ENCODE measurements at regions not wholly inside any gene's neighbourhood (a gene's known extent, or its start where the extent isn't known, plus 50 kb on each side); places are given as distances from the start of the nearest gene placed in this dataset.

DNA sequence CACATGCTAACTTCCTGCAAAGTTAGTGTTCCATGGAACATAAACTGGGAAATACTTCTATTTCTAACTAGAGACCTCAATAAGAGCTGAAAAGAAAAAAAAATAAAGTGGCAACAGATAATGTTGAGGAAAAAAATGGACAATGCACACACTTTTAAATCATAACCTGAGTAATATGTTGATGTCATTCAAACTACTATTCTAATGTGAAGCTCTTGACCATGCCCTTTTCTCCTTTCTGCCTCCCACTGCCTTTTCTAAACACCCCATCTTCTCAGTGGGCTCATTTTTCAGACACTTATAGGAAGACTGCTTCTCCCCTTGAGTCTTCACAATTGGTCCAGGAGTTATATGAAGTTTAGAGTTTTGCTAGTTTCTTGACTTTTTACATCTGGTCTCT lies 280.9 kb upstream of the NT5C1B start:
- DNase-seq (ENCODE audit: low spot score): no peak
- no peak overlapping the region for H3K4me2 ChIP-seq (ENCODE audit: low read depth, low read length)
- 0 out of 2 replicates have a peak, but pooled peaks cover 7% of the 10 kb centered on the region for H3K4me1 ChIP-seq (ENCODE audit: insufficient read depth, low read length)
- no peak for ATAC-seq
- ChIA-PET POLR2A (no interaction called here), CTCF (ENCODE audit: low intra/inter-chr PET ratio, low total read pairs) (no interaction called here)
- peaks cover 3% of the 10 kb centered on the region; the same call in 1 of the 2 replicates for H3K9me3 ChIP-seq (ENCODE audit: low read length)
- no peak overlapping the region for H3K27ac ChIP-seq (ENCODE audit: extremely low read length, insufficient read depth, low read length)
- FAIRE-seq: no peak
- H3K9ac ChIP-seq (ENCODE audit: insufficient read depth, low read depth, low read length): no peak overlapping the region
- no peaks in the 10 kb centered on the region for H3K36me3 ChIP-seq (replicated peaks in 1 of 2; ENCODE audit: control insufficient read depth in 1 of 2, insufficient read depth in 2 of 2, low read length in 2 of 2)
- intact Hi-C loops (cut with micrococcal nuclease; ENCODE audit: unreplicated experiment): no loop called here
- TF ChIP-seq ZSCAN30 (CRISPR knock-in tag; IDR thresholded peaks at IDR 0.05): no peak
- no peak for TF ChIP-seq MED8 (CRISPR knock-in tag; IDR thresholded peaks at IDR 0.05; ENCODE audit: insufficient replicate concordance)
- no peak for TF ChIP-seq ZNF792 (CRISPR knock-in tag; IDR thresholded peaks at IDR 0.05)
- in situ Hi-C loops (cut with HindIII; ENCODE audit: extremely low pct_ligation_motif_present, low pct_unique_long_range_greater_than_20kb): no loop called here
- no peak overlapping the region for H2AFZ ChIP-seq (ENCODE audit: low read length)
- H3K4me3 ChIP-seq (replicated peaks in 1 of 3; ENCODE audit: insufficient read depth in 1 of 3, low read depth in 2 of 3, low read length in 3 of 3): no peak overlapping the region
- H4K20me1 ChIP-seq (ENCODE audit: insufficient read depth, low read length): no peaks in the 10 kb centered on the region
- no peaks in the 10 kb centered on the region for H3K27me3 ChIP-seq (ENCODE audit: control insufficient read depth in 1 of 2, insufficient read depth in 2 of 2, low read length in 2 of 2)
- no TSS peak for BruUV-seq (replicated peaks)
- no peaks in the 10 kb centered on the region for H3K79me2 ChIP-seq (ENCODE audit: insufficient read depth, low read length)

- BruUV-seq (replicated peaks): no TSS peak
- FAIRE-seq (no peak), ATAC-seq (no peak), DNase-seq (ENCODE audit: low spot score) (no peak)
- Histone ChIP-seq H3K9me3 (ENCODE audit: low read length) (peaks cover 3% of the 10 kb centered on the region; the same call in 1 of the 2 replicates), H3K9ac (ENCODE audit: insufficient read depth, low read depth, low read length) (no peak overlapping the region), H3K27me3 (ENCODE audit: control insufficient read depth in 1 of 2, insufficient read depth in 2 of 2, low read length in 2 of 2) (no peaks in the 10 kb centered on the region), H3K4me1 (ENCODE audit: insufficient read depth, low read length) (0 out of 2 replicates have a peak, but pooled peaks cover 5% of the 10 kb centered on the region), H4K20me1 (ENCODE audit: insufficient read depth, low read length) (no peaks in the 10 kb centered on the region), H3K4me3 (replicated peaks in 1 of 3; ENCODE audit: insufficient read depth in 1 of 3, low read depth in 2 of 3, low read length in 3 of 3) (no peak overlapping the region), H2AFZ (ENCODE audit: low read length) (no peak overlapping the region), H3K4me2 (ENCODE audit: low read depth, low read length) (no peak overlapping the region), H3K36me3 (replicated peaks in 1 of 2; ENCODE audit: control insufficient read depth in 1 of 2, insufficient read depth in 2 of 2, low read length in 2 of 2) (no peaks in the 10 kb centered on the region), H3K27ac (ENCODE audit: extremely low read length, insufficient read depth, low read length) (no peak overlapping the region), H3K79me2 (ENCODE audit: insufficient read depth, low read length) (no peaks in the 10 kb centered on the region)
- in situ Hi-C loops (cut with HindIII; ENCODE audit: extremely low pct_ligation_motif_present, low pct_unique_long_range_greater_than_20kb): no loop called here
- intact Hi-C loops (cut with micrococcal nuclease; ENCODE audit: unreplicated experiment): no loop called here
- ChIA-PET CTCF (ENCODE audit: low intra/inter-chr PET ratio, low total read pairs) (no interaction called here), POLR2A (no interaction called here)
- TF ChIP-seq MAFK (conservative IDR thresholded peaks at IDR 0.05 in 1 of 2, IDR thresholded peaks at IDR 0.05 in 1 of 2; ENCODE audit: low read length in 2 of 2) (no peak), ZNF468 (CRISPR knock-in tag; IDR thresholded peaks at IDR 0.05) (no peak), GPN1 (CRISPR knock-in tag; IDR thresholded peaks at IDR 0.05; ENCODE audit: borderline replicate concordance) (no peak), ATAD3A (CRISPR knock-in tag; IDR thresholded peaks at IDR 0.05) (no peak), FOXA1 (IDR thresholded peaks at IDR 0.05) (no peak), FOXA1 (CRISPR knock-in tag; IDR thresholded peaks at IDR 0.05) (no peak), ZNF484 (CRISPR knock-in tag; IDR thresholded peaks at IDR 0.05; ENCODE audit: borderline replicate concordance, low read depth) (no peak), ZBTB7B (CRISPR knock-in tag; IDR thresholded peaks at IDR 0.05) (no peak), JDP2 (CRISPR knock-in tag; IDR thresholded peaks at IDR 0.05; ENCODE audit: borderline replicate concordance) (no peak), CREB1 (IDR thresholded peaks at IDR 0.05) (no peak), CREB1 (CRISPR knock-in tag; IDR thresholded peaks at IDR 0.05) (no peak), SMC3 (IDR thresholded peaks at IDR 0.05; ENCODE audit: low read length) (no peak), ZFP90 (CRISPR knock-in tag; IDR thresholded peaks at IDR 0.05; ENCODE audit: borderline replicate concordance) (no peak), ZSCAN22 (CRISPR knock-in tag; IDR thresholded peaks at IDR 0.05) (no peak)
- TF ChIP-seq, protein P1, sequence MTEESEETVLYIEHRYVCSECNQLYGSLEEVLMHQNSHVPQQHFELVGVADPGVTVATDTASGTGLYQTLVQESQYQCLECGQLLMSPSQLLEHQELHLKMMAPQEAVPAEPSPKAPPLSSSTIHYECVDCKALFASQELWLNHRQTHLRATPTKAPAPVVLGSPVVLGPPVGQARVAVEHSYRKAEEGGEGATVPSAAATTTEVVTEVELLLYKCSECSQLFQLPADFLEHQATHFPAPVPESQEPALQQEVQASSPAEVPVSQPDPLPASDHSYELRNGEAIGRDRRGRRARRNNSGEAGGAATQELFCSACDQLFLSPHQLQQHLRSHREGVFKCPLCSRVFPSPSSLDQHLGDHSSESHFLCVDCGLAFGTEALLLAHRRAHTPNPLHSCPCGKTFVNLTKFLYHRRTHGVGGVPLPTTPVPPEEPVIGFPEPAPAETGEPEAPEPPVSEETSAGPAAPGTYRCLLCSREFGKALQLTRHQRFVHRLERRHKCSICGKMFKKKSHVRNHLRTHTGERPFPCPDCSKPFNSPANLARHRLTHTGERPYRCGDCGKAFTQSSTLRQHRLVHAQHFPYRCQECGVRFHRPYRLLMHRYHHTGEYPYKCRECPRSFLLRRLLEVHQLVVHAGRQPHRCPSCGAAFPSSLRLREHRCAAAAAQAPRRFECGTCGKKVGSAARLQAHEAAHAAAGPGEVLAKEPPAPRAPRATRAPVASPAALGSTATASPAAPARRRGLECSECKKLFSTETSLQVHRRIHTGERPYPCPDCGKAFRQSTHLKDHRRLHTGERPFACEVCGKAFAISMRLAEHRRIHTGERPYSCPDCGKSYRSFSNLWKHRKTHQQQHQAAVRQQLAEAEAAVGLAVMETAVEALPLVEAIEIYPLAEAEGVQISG (CRISPR knock-in tag; IDR thresholded peaks at IDR 0.05): no peak
These were observed 272.6 kb upstream of the NT5C1B start for GRCh38 chr2:18861951-18862350.
